GM12878 (cell line): ENCODE measurements at regions not wholly inside any gene's neighbourhood (a gene's known extent, or its start where the extent isn't known, plus 50 kb on each side); places are given as distances from the start of the nearest gene placed in this dataset.

ENCODE experiments used
- ATAC-seq: fragments of 200-7000 bp; cut with Tn5 transposase; 3 replicates; pipeline ENCODE4 v1.9.1; 2020; ENCODE audit warnings: mild to moderate bottlenecking, moderate library complexity
- BruUV-seq: library from RNA; stranded (reverse); fragments of 400-500 nt; replicated peaks from 2 replicates; lab custom pipeline; 2021; lab: Mats Ljungman, UMichigan
- CTCF ChIA-PET: fragments of 300-600 bp; sonication (Branson Sonifier 250); formaldehyde crosslinking; extraction: SDS; loops from one replicate; lab custom pipeline; 2021; ENCODE audit warnings: inconsistent platforms; lab: Yijun Ruan, JAX
- POLR2A ChIA-PET: fragments of 350-600 bp; formaldehyde crosslinking; extraction: SDS; loops from one replicate; lab custom pipeline; 2021; ENCODE audit warnings: inconsistent platforms; lab: Charles Lee
- RAD21 ChIA-PET: fragments of 300-600 bp; sonication (Branson Sonifier 250); formaldehyde crosslinking; loops from one replicate; lab custom pipeline; 2023; ENCODE audit warnings: antibody characterized with exemption; ENCODE audit not compliant: unreplicated experiment; lab: Charles Lee
- SMC1A ChIA-PET: fragments of 300-600 bp; sonication (Branson Sonifier 250); formaldehyde crosslinking; loops from one replicate; lab custom pipeline; 2023; ENCODE audit not compliant: unreplicated experiment, uncharacterized antibody; lab: Charles Lee
- DNase-seq: peaks from one replicate; pipeline ENCODE4 v3.0.0-alpha.2; 2011; ENCODE audit warnings: low read depth, low spot score
- FAIRE-seq: peaks from 3 replicates; lab custom pipeline; 2011; peaks lifted over from hg19 to GRCh38; lab: Jason Lieb, UNC
- H2AFZ ChIP-seq: 2 replicates; pipeline ENCODE4 v1.6.0; 2011; ENCODE audit warnings: low read depth, low read length, control low read depth; ENCODE audit not compliant: control insufficient read depth
- H3K27ac ChIP-seq: 2 replicates; pipeline ENCODE4 v1.5.1; 2011; ENCODE audit warnings: control low read depth; ENCODE audit not compliant: control insufficient read depth, insufficient read depth
- H3K27me3 ChIP-seq, 2 experiments: replicated peaks in 1 of 2; 2 replicates each; pipeline versions ENCODE4 v1.6.0 to v1.6.1; 2011; ENCODE audit warnings: low read length in 1 of 2; ENCODE audit not compliant: control insufficient read depth in 2 of 2, insufficient read depth in 2 of 2
- H3K36me3 ChIP-seq, 2 experiments: 2 replicates each; pipeline ENCODE4 v1.5.1; 2011; ENCODE audit warnings: low read length in 1 of 2; ENCODE audit not compliant: control insufficient read depth in 2 of 2, insufficient read depth in 2 of 2
- H3K4me1 ChIP-seq: 2 replicates; pipeline ENCODE4 v1.6.1; 2011; ENCODE audit warnings: mild to moderate bottlenecking, low read length, moderate library complexity, mixed read lengths; ENCODE audit not compliant: control insufficient read depth, insufficient read depth
- H3K4me2 ChIP-seq: 2 replicates; pipeline ENCODE4 v1.6.0; 2011; ENCODE audit warnings: control low read depth; ENCODE audit not compliant: control insufficient read depth, insufficient read depth
- H3K4me3 ChIP-seq: fragments of 200-600 bp; sonication (generic); 2 replicates; pipeline ENCODE4 v1.5.1; 2016
- H3K79me2 ChIP-seq: 2 replicates; pipeline ENCODE4 v1.6.0; 2011; ENCODE audit warnings: low read length; ENCODE audit not compliant: control insufficient read depth, insufficient read depth
- H3K9ac ChIP-seq: 2 replicates; pipeline ENCODE4 v1.8.0; 2011; ENCODE audit warnings: low read length, control low read depth, mixed read lengths; ENCODE audit not compliant: control insufficient read depth, insufficient read depth
- H3K9me3 ChIP-seq: replicated peaks from 3 replicates; pipeline ENCODE4 v1.5.1; 2011; ENCODE audit warnings: mild to moderate bottlenecking, low read length; ENCODE audit not compliant: control insufficient read depth, insufficient read depth
- H4K20me1 ChIP-seq: 2 replicates; pipeline ENCODE4 v1.6.0; 2011; ENCODE audit not compliant: control insufficient read depth, insufficient read depth
- FOXK2 ChIP-seq: fragments of 450-650 bp; IDR thresholded peaks from 2 replicates; pipeline ENCODE4 v1.6.1; 2017; ENCODE audit warnings: mild to moderate bottlenecking, moderate library complexity
- MEF2A ChIP-seq: IDR thresholded peaks from 2 replicates; pipeline ENCODE4 v1.6.1; 2011; ENCODE audit warnings: low read depth, mild to moderate bottlenecking, low read length, moderate library complexity; ENCODE audit not compliant: insufficient read depth
- NR2F1 ChIP-seq: fragments of 450-650 bp; conservative IDR thresholded peaks from 2 replicates; pipeline ENCODE4 v1.6.1; 2017; ENCODE audit warnings: mild to moderate bottlenecking
- SMARCA5 ChIP-seq: fragments of 450-650 bp; IDR thresholded peaks from 2 replicates; pipeline ENCODE4 v1.6.1; 2017; ENCODE audit warnings: mild to moderate bottlenecking
- SP1 ChIP-seq: IDR thresholded peaks from one replicate; pipeline ENCODE4 v1.6.1; 2011; ENCODE audit warnings: low read depth, low read length
- ZNF24 ChIP-seq: fragments of 450-650 bp; IDR thresholded peaks from 2 replicates; pipeline ENCODE4 v1.6.1; 2017; ENCODE audit warnings: antibody characterized with exemption, mild to moderate bottlenecking
- whole genome bisulfite sequencing: methylation state at CpG from one replicate; pipeline ENCODE4 v1.1.6; 2016; ENCODE audit warnings: low lambda C conversion rate; ENCODE audit not compliant: insufficient replicate concordance, insufficient coverage; ENCODE audit errors: missing lambda C conversion rate; 5-methylcytosine and 5-hydroxymethylcytosine counted together
- in situ Hi-C: fragments of 300-500 bp; cut with MboI; formaldehyde crosslinking; loops from 9 replicates; pipeline ENCODE4 v1.14.3; 2018; ENCODE audit warnings: mixed read lengths
- intact Hi-C: fragments of 100-400 bp; cut with micrococcal nuclease; formaldehyde crosslinking; loops from one replicate; pipeline ENCODE4 v1.14.2; 2022; ENCODE audit not compliant: unreplicated experiment

DNA sequence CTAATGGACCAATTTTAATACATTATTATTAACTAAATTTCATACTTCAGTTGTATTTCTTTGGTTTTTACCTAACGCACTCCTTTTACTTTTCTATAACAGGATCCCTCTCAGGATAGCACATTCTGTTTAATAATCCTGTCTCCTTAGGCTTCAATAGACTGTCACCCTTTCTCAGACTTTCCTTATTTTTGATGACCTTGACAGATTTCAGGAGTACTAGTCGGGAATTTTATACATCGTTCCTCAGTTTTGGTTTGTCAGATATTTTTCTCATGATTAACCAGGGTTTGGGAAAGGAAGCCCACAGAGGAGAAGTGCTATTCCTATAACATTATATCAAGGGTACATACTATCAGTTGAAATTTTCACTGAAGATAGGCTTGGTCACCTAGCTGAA, 768.0 kb upstream of the GJE1 start:
- no peak for ATAC-seq
- CTCF ChIA-PET, result interaction anchor here (1.5 kb wide), 1 partner anchor 12 kb away, joined by 4 read pairs; no protein-coding TSS in a partner anchor

DNA sequence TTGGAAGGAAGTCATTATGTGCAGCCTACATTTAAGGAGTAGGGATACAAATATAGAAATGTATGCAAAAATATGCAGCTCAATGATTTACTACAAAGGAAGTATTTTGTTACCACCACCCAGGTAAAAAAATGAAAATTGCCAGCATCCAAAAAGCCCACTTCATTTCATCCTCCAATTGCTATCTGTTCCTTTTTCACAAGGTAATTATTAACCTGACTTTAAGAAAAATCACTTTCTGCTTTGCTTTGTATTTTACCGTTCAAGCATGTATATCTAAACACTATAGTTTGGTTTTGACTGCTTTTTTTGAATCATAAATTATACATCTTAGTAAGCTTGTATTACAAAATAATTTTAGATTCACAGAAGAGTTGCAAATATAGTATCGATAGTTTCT, 768.5 kb upstream of the GJE1 start:
- no peak for FAIRE-seq
- ChIA-PET POLR2A (no interaction called here), CTCF (interaction anchor here (1.5 kb wide), 1 partner anchor 13 kb away, joined by 4 read pairs; no protein-coding TSS in a partner anchor), RAD21 (no interaction called here), SMC1A (interaction anchor here (0.8 to 1.5 kb wide), 2 partner anchors 9 to 21 kb away, joined by 3 to 6 read pairs; no protein-coding TSS in a partner anchor)
- intact Hi-C loops (no loop called here), in situ Hi-C loops (no loop called here)
- Histone ChIP-seq H3K4me1 (no peaks in the 10 kb centered on the region), H3K9ac (no peak overlapping the region), H3K36me3 (no peaks in the 10 kb centered on the region), H3K27me3 (no peaks in the 10 kb centered on the region), H3K9me3 (no peaks in the 10 kb centered on the region), H3K79me2 (no peaks in the 10 kb centered on the region), H4K20me1 (no peaks in the 10 kb centered on the region), H3K4me3 (no peak overlapping the region), H2AFZ (no peak overlapping the region), H3K27ac (no peak overlapping the region), H3K4me2 (no peak overlapping the region)
- no peak for DNase-seq
- BruUV-seq, result no TSS peak
- ATAC-seq, result no peak
- WGBS, result 55% methylated on average over 2 of the region's 2 CpGs
- TF ChIP-seq SP1, result no peak
- TF ChIP-seq ZNF24, result peak; percentile 73; the same call in 1 of the 2 replicates
- no peak for TF ChIP-seq SMARCA5

More for the DNA sequence above, 768.0 kb upstream of the GJE1 start:
- TF ChIP-seq NR2F1, result no peak
- no peak for TF ChIP-seq MEF2A
- TF ChIP-seq SMARCA5, result no peak
- TF ChIP-seq FOXK2, result no peak
- intact Hi-C loops (no loop called here), in situ Hi-C loops (no loop called here)
- DNase-seq, result no peak
- Histone ChIP-seq H2AFZ (no peak overlapping the region), H3K9ac (no peak overlapping the region), H3K27me3 (no peaks in the 10 kb centered on the region), H3K9me3 (no peaks in the 10 kb centered on the region), H3K4me3 (no peak overlapping the region), H3K36me3 (no peaks in the 10 kb centered on the region), H3K79me2 (no peaks in the 10 kb centered on the region), H4K20me1 (no peaks in the 10 kb centered on the region), H3K4me2 (no peak overlapping the region), H3K4me1 (no peaks in the 10 kb centered on the region), H3K27ac (no peak overlapping the region)
- RAD21 ChIA-PET, result no interaction called here
- no TSS peak for BruUV-seq
- WGBS, result 69% methylated on average over 3 of the region's 3 CpGs
- FAIRE-seq, result no peak
- POLR2A ChIA-PET, result interaction anchor here (0.6 kb wide), 1 partner anchor 162 kb away, joined by 3 read pairs; no protein-coding TSS in a partner anchor
- SMC1A ChIA-PET, result interaction anchor here (0.8 to 1.5 kb wide), 3 partner anchors 9 to 20 kb away, joined by 3 to 6 read pairs (median 4); no protein-coding TSS in a partner anchor
